PFSK-1 (cell line): ENCODE measurements at regions not wholly inside any gene's neighbourhood (a gene's known extent, or its start where the extent isn't known, plus 50 kb on each side); places are given as distances from the start of the nearest gene placed in this dataset.

Experiments used
- FOXP2 ChIP-seq: optimal IDR thresholded peaks from 2 replicates; pipeline ENCODE3; 2011; ENCODE audit warnings: borderline replicate concordance, control low read depth, inconsistent platforms; ENCODE audit not compliant: insufficient read depth; ENCODE audit errors: extremely low read length, extremely low read depth
- POLR2AphosphoS5 ChIP-seq: IDR thresholded peaks from 2 replicates; pipeline ENCODE4 v1.6.1; 2012; ENCODE audit warnings: low read depth, mild to moderate bottlenecking, control low read depth, low read length, moderate library complexity
- REST ChIP-seq, 2 experiments: IDR thresholded peaks; 2 replicates each; pipeline versions ENCODE4 v1.6.1 to v1.8.0; 2011 to 2012; ENCODE audit warnings: low read depth in 2 of 2, low read length in 2 of 2, control low read depth in 1 of 2, inconsistent platforms in 1 of 2, mild to moderate bottlenecking in 1 of 2, moderate library complexity in 1 of 2; ENCODE audit not compliant: insufficient read depth in 1 of 2
- SIN3A ChIP-seq: IDR thresholded peaks from 2 replicates; pipeline ENCODE4 v1.6.1; 2012; ENCODE audit warnings: mild to moderate bottlenecking, low read length, moderate library complexity, borderline replicate concordance; ENCODE audit not compliant: insufficient read depth
- TAF1 ChIP-seq: IDR thresholded peaks from 2 replicates; pipeline ENCODE4 v1.6.1; 2012; ENCODE audit warnings: low read length, control low read depth, borderline replicate concordance; ENCODE audit not compliant: insufficient read depth

GRCh38 chrX:42725196-42725595, 52.8 kb downstream of the PPP1R2C start:
- no peak for TF ChIP-seq TAF1

GRCh38 chrX:42720209-42720608, 57.8 kb downstream of the PPP1R2C start:
- TF ChIP-seq SIN3A: no peak
- TF ChIP-seq POLR2AphosphoS5: no peak
- TF ChIP-seq FOXP2: no peak
- TF ChIP-seq REST (IDR thresholded peaks at IDR 0.05; ENCODE audit: insufficient read depth in 1 of 2, low read depth in 2 of 2, low read length in 2 of 2): no peak
- no peak for TF ChIP-seq TAF1

- no peak for TF ChIP-seq TAF1
- no peak for TF ChIP-seq REST (IDR thresholded peaks at IDR 0.05; ENCODE audit: insufficient read depth in 1 of 2, low read depth in 2 of 2, low read length in 2 of 2)
- TF ChIP-seq SIN3A: no peak
- TF ChIP-seq FOXP2: no peak
- no peak for TF ChIP-seq POLR2AphosphoS5
These were observed 62.2 kb downstream of the PPP1R2C start for GRCh38 chrX:42715701-42716262.

- TF ChIP-seq SIN3A (no peak), TAF1 (no peak)
These were observed 62.8 kb downstream of the PPP1R2C start for GRCh38 chrX:42714981-42715700.

GRCh38 chrX:42710452-42710851, 67.5 kb downstream of the PPP1R2C start:
- no peak for TF ChIP-seq FOXP2
- TF ChIP-seq TAF1: no peak
- TF ChIP-seq SIN3A: no peak
- no peak for TF ChIP-seq REST (IDR thresholded peaks at IDR 0.05; ENCODE audit: insufficient read depth in 1 of 2, low read depth in 2 of 2, low read length in 2 of 2)
- TF ChIP-seq POLR2AphosphoS5: no peak

GRCh38 chrX:42708222-42708621, 69.7 kb downstream of the PPP1R2C start:
- TF ChIP-seq REST (IDR thresholded peaks at IDR 0.05; ENCODE audit: insufficient read depth in 1 of 2, low read depth in 2 of 2, low read length in 2 of 2) (no peak), POLR2AphosphoS5 (no peak), SIN3A (no peak), FOXP2 (no peak), TAF1 (no peak)
